NOMO-1 (cell line): ENCODE measurements at regions not wholly inside any gene's neighbourhood (a gene's known extent, or its start where the extent isn't known, plus 50 kb on each side); places are given as distances from the start of the nearest gene placed in this dataset.
"Not testable (repeated sequence)": the region's sequence is repeated elsewhere in the genome, so short reads cannot be mapped to it uniquely, and the experiment has no call there.

ENCODE experiments used
- DNase-seq, 2 experiments: peaks; one replicate each; lab custom pipeline; 2025; ENCODE audit not compliant: unreplicated experiment in 2 of 2; lab: John Stamatoyannopoulos, UW

GRCh38 chr14:81738946-81739659 is 205.4 kb upstream of the SEL1L start:
- DNase-seq = no peak

- DNase-seq = no peak
Measured at GRCh38 chr14:81743605-81744004, 210.0 kb upstream of the SEL1L start.

GRCh38 chr14:81751198-81751597 is 217.5 kb upstream of the SEL1L start:
- DNase-seq = no peak

DNA sequence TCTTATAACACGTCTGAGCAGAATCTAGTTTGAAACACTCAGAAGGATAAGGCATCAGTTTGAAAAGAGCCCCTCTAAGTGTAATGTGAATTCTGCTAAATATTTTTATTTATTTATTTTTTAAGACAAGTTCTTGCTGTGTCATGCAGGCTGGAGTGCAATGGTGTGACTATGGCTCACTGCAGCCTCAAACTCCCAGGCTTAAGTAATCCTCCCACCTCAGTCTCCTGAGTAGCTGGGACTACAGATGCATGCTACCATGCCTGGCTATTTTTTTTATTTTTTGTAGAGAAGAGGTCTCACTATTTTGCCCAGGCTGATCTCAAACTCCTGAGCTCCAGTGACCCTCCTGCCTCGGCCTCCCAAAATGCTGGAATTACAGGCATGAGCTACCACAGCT is 225.9 kb upstream of the SEL1L start:
- DNase-seq = no peak

- DNase-seq = peak; percentile 17 to 58
Measured at GRCh38 chr14:81765651-81766275, 232.1 kb upstream of the SEL1L start.

GRCh38 chr14:81766321-81766915 is 232.8 kb upstream of the SEL1L start:
- DNase-seq = peak; percentile 61 to 65

DNA sequence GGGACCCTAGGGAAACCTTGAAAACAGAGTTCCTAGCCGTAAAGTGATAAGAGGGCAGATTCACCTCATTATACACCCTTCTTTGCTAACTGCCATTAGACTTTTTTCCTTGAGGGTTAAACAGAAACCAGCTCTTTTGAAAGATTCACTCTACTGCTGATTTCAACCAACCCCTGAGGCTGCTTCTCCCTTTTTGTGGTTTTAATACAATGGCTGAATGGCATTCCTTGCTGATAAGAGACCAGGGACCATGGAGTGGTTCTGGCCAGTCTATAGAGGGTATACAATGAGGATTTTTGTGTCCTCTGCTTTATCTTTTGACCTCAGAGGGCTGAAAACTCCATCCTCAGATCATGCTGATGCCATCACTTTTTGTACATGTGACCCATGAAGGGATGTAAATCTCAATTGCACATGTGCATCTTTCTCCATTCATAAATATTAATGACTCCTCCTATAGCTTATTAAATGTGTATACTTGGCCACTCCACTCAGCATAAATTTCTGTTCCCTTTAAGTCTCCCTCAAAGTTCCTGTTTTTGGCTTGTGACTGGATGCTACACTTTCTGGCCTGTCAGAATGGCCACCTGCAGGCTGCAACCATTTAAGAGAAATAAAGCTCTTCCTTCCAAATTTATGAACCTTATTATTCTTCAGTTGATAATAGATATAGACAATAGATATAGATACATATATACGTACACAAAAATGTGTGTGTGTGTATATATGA is 233.8 kb upstream of the SEL1L start:
- DNase-seq = peak; percentile 75 to 76

GRCh38 chr14:81771651-81772275 is 238.1 kb upstream of the SEL1L start:
- DNase-seq = peak in 1 of 2 experiments; percentile 68

GRCh38 chr14:81772381-81772780 is 238.7 kb upstream of the SEL1L start:
- peak; percentile 80 to 84 for DNase-seq

- DNase-seq = no peak
Measured at GRCh38 chr14:81776531-81776930, 242.9 kb upstream of the SEL1L start.

DNA sequence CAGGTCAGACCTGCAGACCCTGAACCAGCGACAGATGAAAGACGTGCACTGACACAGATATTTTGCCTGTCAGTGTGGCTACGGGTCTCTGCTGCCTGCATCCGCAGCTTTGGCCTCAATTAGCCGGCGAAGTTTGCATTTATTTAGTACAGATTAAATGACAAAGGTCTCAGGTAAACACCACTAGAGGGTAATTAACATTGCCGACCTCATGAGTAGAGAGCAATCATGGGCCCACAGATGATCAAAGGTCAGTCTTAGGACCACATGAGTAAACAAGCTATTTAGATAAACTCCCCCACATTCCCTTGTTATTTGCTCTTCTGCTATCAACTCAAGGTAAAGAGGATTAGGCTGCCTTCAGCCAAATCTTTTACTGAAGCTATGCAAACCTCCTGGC is 248.1 kb upstream of the SEL1L start:
- not testable (repeated sequence) for DNase-seq

- DNase-seq = no peak
Measured at GRCh38 chr14:81784084-81784483, 250.4 kb upstream of the SEL1L start.

- no peak for DNase-seq
Measured at GRCh38 chr14:81797315-81797714, 263.7 kb upstream of the SEL1L start.

DNA sequence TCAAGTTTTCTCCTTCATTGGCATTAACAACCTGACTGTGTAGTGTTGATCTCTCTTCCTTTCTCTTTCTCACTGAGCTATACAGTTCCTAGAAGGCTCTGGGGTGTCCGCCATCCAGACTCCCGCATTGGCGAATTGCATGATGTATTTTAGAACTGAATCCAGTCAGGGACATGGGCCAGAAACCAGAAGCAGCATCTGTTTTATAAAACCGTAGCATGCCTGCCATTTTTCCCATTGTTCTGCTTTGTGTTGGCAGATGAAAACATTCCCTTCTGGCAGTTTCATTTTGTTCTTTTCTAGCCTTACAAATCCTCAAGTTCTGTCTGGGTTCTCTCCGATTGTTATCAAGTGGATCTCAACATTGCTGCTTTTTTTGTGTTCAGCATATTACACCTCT is 268.3 kb upstream of the SEL1L start:
- no peak for DNase-seq

GRCh38 chr14:81802341-81802740 is 268.7 kb upstream of the SEL1L start:
- DNase-seq = no peak

DNA sequence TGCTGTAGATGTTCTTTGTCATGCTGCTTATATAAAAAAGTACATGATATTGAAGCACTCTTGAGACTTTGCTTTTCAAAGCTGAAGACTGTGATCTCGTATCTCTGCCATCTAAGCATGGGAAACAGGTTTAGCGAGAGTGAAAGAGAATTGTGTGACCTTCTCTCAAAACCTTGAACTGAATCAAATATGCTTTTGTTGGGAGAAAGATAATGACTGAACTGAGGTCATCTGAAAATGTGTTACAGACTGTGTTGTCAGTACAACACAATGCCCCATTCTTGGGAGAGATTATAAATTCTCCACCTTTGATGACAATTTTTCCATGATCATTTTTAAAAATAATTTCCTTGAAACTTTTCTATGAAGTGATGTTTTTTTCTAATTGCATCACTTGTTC is 272.1 kb upstream of the SEL1L start:
- no peak for DNase-seq

GRCh38 chr14:81811705-81812269 is 278.1 kb upstream of the SEL1L start:
- DNase-seq = no peak

DNA sequence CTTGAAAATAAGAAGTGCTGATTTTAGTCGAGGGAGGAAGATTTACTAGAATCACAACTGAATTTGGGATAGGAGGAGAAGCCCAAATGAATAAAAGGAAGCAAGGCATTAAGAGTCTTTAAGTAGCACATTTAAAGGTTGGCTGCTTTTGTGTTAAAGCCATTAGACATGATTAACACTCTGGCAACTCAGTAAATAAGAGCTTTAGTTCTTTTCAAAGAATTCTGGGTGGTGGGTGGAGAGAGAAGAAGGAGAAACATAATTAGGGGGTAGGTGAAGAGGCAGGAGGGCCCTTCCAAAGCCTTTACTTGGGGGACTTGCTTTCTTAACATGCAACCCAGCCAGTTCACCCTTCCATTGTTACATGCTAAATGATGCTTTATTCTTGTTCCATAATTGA is 284.6 kb upstream of the SEL1L start:
- no peak for DNase-seq

DNA sequence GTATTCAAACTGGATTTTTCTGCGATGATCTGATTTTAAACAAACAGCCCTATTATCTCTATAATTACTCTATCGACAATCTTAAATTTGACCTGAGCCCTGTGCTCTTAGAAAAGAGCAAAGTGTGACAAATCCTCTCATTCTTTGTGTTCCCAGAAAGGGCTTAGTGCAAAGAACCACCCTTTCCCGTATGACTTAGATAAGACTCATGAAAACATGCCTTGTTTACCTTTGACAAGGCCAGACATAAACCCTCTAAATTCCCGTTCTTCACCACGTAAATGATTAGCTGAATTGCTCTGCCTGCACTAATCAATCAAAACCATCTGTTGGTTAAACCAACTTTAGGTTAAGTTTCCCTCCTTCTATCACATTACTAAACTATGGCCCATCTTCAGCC is 285.7 kb upstream of the SEL1L start:
- no peak for DNase-seq

GRCh38 chr14:81819910-81820309 is 286.3 kb upstream of the SEL1L start:
- DNase-seq = no peak

GRCh38 chr14:81826081-81826480 is 292.4 kb upstream of the SEL1L start:
- no peak for DNase-seq
